Epithelial cell of proximal tubule (primary cell): ENCODE measurements at regions not wholly inside any gene's neighbourhood (a gene's known extent, or its start where the extent isn't known, plus 50 kb on each side); places are given as distances from the start of the nearest gene placed in this dataset.

Experiments used
- DNase-seq: peaks from one replicate; pipeline ENCODE4 v3.0.0-alpha.2; 2011; ENCODE audit warnings: low read depth
- H3K4me3 ChIP-seq: 2 replicates; pipeline ENCODE4 v1.5.1; 2011; ENCODE audit warnings: low read depth, mild to moderate bottlenecking, low read length
- TF ChIP-seq, protein P1 (sequence below): conservative IDR thresholded peaks from 2 replicates; pipeline ENCODE4 v1.5.1; 2012; ENCODE audit warnings: low read depth, mild to moderate bottlenecking, low read length

- H3K4me3 ChIP-seq: no peak overlapping the region
- TF ChIP-seq, protein P1, sequence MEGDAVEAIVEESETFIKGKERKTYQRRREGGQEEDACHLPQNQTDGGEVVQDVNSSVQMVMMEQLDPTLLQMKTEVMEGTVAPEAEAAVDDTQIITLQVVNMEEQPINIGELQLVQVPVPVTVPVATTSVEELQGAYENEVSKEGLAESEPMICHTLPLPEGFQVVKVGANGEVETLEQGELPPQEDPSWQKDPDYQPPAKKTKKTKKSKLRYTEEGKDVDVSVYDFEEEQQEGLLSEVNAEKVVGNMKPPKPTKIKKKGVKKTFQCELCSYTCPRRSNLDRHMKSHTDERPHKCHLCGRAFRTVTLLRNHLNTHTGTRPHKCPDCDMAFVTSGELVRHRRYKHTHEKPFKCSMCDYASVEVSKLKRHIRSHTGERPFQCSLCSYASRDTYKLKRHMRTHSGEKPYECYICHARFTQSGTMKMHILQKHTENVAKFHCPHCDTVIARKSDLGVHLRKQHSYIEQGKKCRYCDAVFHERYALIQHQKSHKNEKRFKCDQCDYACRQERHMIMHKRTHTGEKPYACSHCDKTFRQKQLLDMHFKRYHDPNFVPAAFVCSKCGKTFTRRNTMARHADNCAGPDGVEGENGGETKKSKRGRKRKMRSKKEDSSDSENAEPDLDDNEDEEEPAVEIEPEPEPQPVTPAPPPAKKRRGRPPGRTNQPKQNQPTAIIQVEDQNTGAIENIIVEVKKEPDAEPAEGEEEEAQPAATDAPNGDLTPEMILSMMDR: no peak
- no peak for DNase-seq
These were observed 1483.9 kb downstream of the ADGRL3 start for GRCh38 chr4:62683799-62684566.

- DNase-seq: no peak
- TF ChIP-seq, protein P1: no peak
- H3K4me3 ChIP-seq: no peak overlapping the region
These were observed 1476.8 kb downstream of the ADGRL3 start for GRCh38 chr4:62676962-62677361.

DNA sequence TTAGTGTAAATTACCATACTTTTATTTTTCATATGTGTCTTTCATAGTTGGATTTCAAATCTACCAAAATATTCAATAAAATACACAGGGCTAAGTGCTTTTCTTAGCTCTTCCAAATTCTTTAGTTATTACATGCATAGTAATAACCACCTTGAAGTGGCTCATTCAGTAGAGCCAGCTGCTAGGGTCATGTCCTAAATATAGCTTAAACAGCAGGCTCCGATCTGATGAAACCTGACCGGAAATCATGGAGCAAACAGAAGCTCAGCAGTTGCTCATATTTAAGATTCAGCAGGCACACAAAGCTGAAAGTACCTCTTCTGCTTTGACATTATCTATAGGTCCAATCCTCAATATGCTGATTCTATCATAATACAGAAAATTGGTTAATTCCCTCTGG lies 1470.4 kb downstream of the ADGRL3 start:
- TF ChIP-seq, protein P1: no peak
- DNase-seq: no peak
- H3K4me3 ChIP-seq: no peak overlapping the region

- TF ChIP-seq, protein P1: no peak
- H3K4me3 ChIP-seq: no peak overlapping the region
- DNase-seq: no peak
These were observed 1461.7 kb downstream of the ADGRL3 start for GRCh38 chr4:62661821-62662220.

GRCh38 chr4:62656006-62656405 lies 1455.9 kb downstream of the ADGRL3 start:
- H3K4me3 ChIP-seq: no peak overlapping the region
- no peak for DNase-seq
- TF ChIP-seq, protein P1: no peak

DNA sequence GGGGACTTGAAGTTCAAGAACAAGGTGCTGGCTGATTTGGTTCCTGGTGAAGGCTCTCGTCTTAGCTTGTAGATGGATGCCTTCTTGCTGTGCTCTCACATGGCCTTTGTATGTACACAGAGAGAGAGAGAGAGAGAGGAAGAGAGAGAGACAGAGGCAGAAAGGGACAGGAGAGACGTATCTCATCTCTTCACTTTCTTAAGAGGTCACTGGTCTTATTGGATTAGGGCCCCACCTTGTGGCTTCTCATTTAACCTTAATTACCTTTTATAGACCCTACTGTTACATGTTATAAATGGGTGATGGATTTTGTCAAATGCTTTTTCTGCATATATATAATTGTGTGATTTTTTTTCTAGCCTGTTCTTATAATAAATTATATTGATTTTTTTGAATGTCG lies 1444.2 kb downstream of the ADGRL3 start:
- DNase-seq: no peak

DNA sequence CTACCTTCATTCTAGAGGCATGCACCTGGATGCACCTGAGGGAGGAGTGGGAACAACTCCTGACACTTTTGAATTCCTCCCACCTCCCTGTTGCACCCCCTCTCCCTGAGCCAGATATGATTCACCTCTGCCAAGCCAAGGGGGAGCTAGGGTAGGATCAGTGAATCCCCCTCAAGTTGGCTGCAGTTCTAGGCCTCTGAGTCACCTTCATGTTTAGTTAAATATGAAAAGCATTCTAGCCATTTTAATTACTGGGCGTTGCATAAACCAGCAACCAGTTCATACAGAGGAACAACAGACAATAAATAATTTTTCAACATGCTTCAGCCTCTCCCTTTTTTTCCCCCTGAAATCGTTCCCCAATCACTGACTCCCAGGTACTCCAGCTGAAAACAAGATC lies 1440.2 kb downstream of the ADGRL3 start:
- TF ChIP-seq, protein P1: no peak
- no peak for DNase-seq
- H3K4me3 ChIP-seq: no peak overlapping the region

More for the DNA sequence above, 1444.2 kb downstream of the ADGRL3 start:
- TF ChIP-seq, protein P1: peak; percentile 33
- H3K4me3 ChIP-seq: no peak overlapping the region
